SH-SY5Y (cell line): ENCODE measurements at regions not wholly inside any gene's neighbourhood (a gene's known extent, or its start where the extent isn't known, plus 50 kb on each side); places are given as distances from the start of the nearest gene placed in this dataset.

Experiments used
- GATA2 ChIP-seq: IDR thresholded peaks from 2 replicates; pipeline ENCODE4 v1.6.1; 2011; ENCODE audit warnings: mild to moderate bottlenecking, low read depth, low read length
- GATA3 ChIP-seq: IDR thresholded peaks from 2 replicates; pipeline ENCODE4 v1.6.1; 2011; ENCODE audit warnings: low read depth, mild to moderate bottlenecking, low read length, moderate library complexity

DNA sequence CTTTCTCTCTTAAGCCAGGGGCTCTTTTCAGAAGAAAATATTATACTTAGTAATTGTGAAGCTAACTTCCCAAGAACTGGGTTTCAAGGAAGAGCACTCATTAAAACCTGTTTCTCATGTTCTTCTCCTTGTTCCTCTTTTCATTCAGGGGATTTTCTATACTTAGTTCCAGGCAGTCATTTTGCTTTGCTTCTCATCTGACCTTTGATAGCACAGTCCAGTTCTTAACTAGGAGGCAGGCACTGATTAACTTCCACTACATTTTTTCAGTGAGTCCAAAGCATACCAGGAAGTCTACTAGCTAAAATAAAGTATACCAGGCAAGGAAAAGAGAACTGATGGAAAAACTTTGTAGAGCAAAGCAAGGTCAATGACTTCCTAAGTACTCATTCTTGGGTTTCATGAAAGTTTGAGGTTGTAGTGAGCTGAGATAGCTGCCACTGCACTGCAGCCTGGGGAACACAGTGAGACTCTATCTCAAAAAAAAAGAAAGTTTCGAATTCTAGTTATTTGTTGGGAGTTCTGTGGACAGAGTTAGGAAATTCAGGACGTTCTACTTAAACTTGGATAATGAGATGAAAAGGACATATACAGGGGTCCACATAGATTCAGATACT is 190.1 kb upstream of the HS3ST1 start:
- no peak for TF ChIP-seq GATA2
- no peak for TF ChIP-seq GATA3
